Anterior cingulate cortex (tissue), 58 donors: ENCODE measurements at regions not wholly inside any gene's neighbourhood (a gene's known extent, or its start where the extent isn't known, plus 50 kb on each side); places are given as distances from the start of the nearest gene placed in this dataset.

Experiments
- DNase-seq, 58 donors: peaks; one replicate each; lab custom pipeline; 2025; lab: John Stamatoyannopoulos, UW

GRCh38 chr1:163712321-163712720 lies 390.6 kb downstream of the NUF2 start:
- no peak for DNase-seq

- DNase-seq: no peak
Observed at GRCh38 chr1:163720294-163720693, 398.5 kb downstream of the NUF2 start.

GRCh38 chr1:163725551-163725950 lies 403.8 kb downstream of the NUF2 start:
- no peak for DNase-seq

- DNase-seq: peak in 2 of 58 donors; percentile 6 to 13
Observed at GRCh38 chr1:163730411-163730821, 408.7 kb downstream of the NUF2 start.

- no peak for DNase-seq
Observed at GRCh38 chr1:163737261-163737660, 415.5 kb downstream of the NUF2 start.

GRCh38 chr1:163744301-163744887 lies 422.6 kb downstream of the NUF2 start:
- DNase-seq: no peak

GRCh38 chr1:163745204-163745603 lies 423.4 kb downstream of the NUF2 start:
- no peak for DNase-seq

- no peak for DNase-seq
Observed at GRCh38 chr1:163747261-163747660, 425.5 kb downstream of the NUF2 start.

- DNase-seq: no peak
Observed at GRCh38 chr1:163747855-163748254, 426.1 kb downstream of the NUF2 start.

GRCh38 chr1:163758977-163759670 lies 437.4 kb downstream of the NUF2 start:
- DNase-seq: no peak

- no peak for DNase-seq
Observed at GRCh38 chr1:163761898-163762297, 440.1 kb downstream of the NUF2 start.

GRCh38 chr1:163766257-163766918 lies 444.6 kb downstream of the NUF2 start:
- no peak for DNase-seq

- no peak for DNase-seq
Observed at GRCh38 chr1:163768576-163768975, 446.8 kb downstream of the NUF2 start.

- no peak for DNase-seq
Observed at GRCh38 chr1:163770265-163770664, 448.5 kb downstream of the NUF2 start.

GRCh38 chr1:163771637-163772036 lies 449.9 kb downstream of the NUF2 start:
- no peak for DNase-seq

GRCh38 chr1:163772246-163772645 lies 450.5 kb downstream of the NUF2 start:
- peak in 1 of 58 donors; percentile 2 for DNase-seq

GRCh38 chr1:163773396-163773795 lies 451.6 kb downstream of the NUF2 start:
- peak in 3 of 58 donors; percentile 0 to 7 (median 1) for DNase-seq

- DNase-seq: peak in 26 of 58 donors; percentile 0 to 68 (median 19)
Observed at GRCh38 chr1:163774401-163774945, 452.7 kb downstream of the NUF2 start.

GRCh38 chr1:163774978-163775620 lies 453.3 kb downstream of the NUF2 start:
- no peak for DNase-seq

- no peak for DNase-seq
Observed at GRCh38 chr1:163777205-163777604, 455.5 kb downstream of the NUF2 start.

GRCh38 chr1:163781146-163781545 lies 459.4 kb downstream of the NUF2 start:
- DNase-seq: no peak
